Stimulated activated CD8-positive, alpha-beta memory T cell treated with anti-CD3 and anti-CD28 coated beads, Interleukin-15, amount 100 ng/mL, for 24 hours (primary cell): ENCODE measurements at regions not wholly inside any gene's neighbourhood (a gene's known extent, or its start where the extent isn't known, plus 50 kb on each side); places are given as distances from the start of the nearest gene placed in this dataset.
"Not testable (repeated sequence)": the region's sequence is repeated elsewhere in the genome, so short reads cannot be mapped to it uniquely, and the experiment has no call there.

Source experiments
- DNase-seq: peaks from one replicate; pipeline ENCODE4 v3.0.0-alpha.2; 2020; ENCODE audit warnings: low read depth

DNA sequence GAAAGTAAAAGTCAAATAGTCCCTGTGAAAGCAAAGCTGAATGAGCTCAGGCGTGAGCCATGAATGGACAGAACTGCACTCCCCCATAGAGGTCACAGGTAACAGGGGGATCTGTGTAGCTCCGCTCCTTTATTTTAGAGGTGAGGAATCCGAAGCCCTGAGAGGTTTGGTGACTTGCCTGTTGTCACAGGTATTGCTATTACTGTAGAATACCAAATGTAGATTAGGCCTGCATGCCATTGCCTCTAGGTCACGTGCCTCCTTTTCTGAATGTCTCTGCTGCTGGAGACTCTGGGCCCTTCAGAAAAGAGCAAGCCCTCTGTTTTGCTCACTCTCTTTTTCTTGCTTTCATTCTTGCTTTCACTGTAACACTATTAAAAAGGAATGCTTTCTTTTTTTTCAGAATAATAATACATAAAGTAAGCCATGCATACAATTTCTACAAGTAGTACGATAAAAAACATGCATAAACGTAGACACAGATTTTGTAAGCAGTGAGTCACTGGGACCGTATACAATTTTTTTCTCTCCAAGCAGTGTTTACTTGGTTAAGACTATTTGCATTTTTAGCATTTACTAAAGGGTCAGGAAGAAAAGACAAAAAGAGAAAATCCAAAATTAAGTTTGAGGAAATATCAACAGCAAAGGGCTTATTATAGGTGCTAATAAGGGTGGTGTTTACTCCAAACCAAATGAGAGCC lies 568.7 kb upstream of the ADAMTS16 start:
- no peak for DNase-seq

DNA sequence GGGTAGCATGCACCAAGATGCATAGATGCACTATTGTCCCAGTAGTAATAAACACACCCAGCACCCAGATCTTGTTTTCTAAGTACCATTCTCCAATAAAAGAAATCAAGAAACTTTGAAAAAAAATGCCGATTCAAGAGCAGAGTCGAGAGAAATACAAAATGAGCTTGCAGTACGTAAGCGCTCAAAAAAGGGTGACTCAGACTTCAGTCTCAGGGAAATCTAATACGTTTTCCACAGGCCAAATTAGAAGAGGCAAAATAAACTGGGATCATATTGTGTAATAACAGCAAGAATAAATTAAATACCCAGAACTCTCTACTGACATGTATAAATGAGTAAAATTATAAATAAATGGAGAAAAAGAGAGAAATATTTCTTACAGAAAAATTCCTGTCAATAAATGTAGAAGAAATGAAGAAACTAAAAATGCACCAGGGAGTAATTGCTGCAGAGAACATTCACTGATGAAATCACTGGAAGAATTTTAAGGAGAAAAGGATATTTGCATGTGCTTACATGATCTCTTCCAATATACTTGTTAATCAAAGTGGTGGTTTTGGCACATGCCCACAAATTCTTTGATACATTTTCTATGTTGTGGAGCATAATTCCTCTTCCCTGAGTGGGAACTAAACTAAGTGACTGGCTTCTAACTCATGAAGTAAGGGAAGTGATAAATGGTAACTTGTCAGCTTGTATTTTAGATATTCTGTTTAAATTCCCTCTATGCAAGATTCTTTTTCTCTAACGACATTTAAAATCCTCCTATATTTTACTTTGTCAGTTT lies 567.6 kb upstream of the ADAMTS16 start:
- DNase-seq, result no peak

DNA sequence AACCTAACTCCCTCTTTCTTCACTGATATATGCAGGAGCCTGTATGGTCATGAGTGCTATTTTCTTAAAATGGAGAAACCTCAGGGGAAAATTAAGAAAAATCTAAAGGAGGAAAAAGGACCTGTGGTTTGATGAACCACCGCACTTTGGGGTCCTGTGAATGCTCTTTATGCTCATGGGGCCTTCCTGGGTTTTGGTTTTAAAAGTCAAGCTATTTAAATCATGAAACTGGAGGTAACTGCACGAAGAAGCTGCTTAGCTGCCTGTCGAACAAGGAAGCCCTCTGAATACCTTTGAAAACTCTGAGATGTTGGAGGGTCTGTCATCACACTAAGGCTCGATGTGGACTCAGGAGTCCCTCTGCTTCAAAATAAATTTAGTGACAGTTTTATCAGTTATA lies 564.5 kb upstream of the ADAMTS16 start:
- DNase-seq, result no peak

DNA sequence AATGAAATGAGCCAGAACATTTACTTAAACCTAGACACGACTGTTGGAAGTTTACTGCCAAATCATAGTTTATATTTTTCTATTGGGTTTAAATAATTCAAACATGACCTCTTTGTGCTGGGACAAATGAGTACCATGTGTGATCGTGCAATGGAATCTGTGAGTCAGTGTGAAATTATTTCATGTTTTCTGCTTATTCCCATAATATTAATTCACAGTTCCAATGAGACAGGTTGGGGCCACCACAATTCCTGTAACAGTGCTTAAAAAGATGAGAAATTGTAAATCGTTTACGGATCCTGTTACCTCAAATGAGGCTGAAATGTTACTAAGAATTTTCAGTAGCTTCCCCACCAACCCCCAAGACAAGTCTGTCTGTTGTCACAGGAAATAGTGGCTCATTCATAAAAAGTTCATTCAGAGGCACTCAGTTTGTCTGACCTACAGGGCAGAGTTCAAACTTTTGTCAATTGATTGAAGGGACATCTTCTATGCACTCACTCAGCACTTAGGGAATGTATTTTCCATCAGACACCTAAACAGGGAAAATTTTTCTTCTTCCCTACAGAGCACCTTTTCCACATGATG lies 563.9 kb upstream of the ADAMTS16 start:
- DNase-seq, result no peak

DNA sequence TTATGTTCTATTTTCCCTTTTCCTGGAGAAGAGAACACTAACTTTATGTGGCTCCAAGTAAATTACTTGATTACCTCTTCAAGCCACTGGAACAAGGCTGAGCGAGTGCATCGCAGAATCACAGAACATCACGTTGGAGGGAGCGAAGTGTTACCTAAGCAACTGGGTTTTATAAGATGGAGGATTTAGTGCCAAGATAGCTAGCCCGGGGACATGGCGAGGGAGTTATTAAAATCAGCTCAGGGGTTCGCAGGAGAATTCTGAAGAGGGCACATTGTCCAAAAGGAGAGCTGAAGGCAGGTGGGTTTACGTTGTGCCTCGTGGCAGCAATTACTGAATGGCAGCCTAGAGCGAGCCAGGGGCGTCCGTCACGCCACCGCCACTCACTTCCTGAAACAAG lies 563.2 kb upstream of the ADAMTS16 start:
- no peak for DNase-seq

DNA sequence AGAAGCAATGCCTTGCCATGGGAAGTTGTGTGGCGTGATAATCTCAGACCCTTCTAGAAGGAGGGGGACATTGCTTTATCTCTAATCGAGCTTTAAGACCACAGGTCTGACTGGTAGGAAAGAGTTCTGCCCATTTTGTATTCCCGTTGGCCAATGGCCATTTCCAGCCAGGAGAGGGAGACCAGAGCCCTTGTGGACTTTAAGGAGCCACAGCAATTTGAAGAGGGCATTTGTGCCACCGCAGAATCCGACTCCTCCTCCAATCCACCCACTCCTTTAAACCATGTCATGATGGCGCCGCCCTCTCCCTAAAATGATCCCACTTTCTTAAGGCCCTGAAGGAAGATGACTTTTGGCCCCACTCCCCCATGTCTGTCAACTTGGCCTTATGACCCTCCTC lies 560.5 kb upstream of the ADAMTS16 start:
- no peak for DNase-seq

DNA sequence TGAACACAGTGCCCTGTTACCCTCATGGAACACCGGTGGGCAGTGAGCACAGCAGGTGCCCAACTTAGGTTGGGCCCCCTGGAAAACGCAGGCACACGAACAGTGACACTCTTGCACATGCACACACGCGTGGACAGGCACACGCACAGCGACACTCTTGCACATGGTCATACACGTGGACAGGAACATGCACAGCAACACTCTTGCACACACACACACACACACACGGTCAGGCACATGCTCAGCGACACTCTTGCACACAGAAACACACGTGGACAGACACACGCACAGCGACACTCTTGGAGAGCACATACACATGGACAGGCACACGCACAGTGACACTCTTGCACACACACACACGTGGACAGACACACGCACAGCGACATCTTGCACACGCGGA lies 559.4 kb upstream of the ADAMTS16 start:
- no peak for DNase-seq

DNA sequence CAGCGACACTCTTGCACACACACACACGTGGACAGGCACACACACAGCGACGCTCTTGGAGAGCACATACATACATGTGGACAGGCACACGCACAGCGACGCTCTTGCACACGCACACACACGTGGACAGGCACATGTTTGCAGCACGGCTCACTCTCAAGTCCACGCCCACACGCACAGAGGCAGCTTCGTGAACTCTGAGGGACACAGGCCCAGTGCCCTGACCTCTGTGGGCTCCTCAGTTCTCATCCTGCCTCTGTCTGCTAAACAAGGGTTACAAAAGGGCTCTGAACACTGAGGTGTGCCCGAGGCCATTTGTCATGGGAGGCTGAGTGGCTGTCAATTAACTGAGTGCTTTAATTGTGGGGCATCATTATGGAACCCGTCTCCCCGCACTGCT lies 558.8 kb upstream of the ADAMTS16 start:
- DNase-seq, result no peak

DNA sequence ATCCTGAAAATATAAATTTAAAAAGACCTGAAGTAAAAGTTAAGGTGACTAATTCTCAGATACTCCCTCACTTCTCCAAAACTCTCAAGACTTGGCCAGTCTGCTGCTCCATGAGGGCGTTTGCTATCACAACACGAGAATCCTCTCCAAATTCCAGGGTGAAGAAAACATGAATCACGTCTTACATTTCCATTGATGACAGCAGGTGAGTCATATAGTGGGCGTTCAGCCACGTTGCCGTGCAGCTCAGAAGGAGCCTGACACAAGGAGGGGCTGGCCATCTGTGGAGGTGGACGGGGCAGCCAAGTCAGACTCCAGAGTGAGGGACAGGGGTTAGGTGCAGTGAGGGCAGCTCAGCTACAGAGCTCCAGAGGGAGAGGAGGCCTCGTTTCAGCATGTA lies 555.1 kb upstream of the ADAMTS16 start:
- no peak for DNase-seq

DNA sequence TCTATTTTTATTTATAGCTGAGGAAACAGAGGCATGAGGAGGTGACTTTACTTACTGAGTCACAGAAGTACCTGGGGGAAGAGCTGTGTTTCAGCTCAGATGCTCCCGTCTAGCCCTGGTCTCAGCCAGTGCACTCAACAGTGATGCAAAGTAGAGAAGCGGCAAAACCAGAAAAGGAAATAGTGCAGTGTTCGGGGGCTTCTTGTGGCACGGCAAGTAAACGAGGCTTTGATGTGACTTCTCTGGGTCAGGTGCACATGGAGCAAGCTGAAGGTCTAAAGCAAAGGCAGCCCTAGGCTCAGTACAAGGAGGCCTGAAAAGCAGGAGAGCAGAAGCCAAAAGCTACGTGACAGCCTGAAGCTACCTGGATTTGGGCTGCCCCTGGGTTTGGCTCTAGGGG lies 526.7 kb upstream of the ADAMTS16 start:
- no peak for DNase-seq

DNA sequence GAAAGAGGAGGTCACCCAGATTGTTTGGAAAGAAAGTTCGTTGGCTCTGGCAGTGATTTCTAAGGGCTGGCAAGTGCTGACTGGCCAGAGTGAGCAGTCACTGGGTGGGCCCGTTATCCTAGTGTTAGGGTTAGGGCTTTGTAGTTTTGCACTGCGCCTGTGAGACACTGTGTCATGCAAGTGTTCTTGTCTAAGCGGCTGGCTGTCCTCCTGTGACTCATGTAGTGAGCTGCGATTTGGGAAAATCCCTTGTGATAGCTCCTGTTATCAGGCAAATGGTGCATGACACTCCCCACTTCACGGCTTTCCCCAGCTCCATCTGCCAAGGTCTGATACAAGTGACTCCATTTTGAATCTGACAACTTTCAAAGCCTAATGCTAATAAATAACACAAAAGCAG lies 526.0 kb upstream of the ADAMTS16 start:
- no peak for DNase-seq

DNA sequence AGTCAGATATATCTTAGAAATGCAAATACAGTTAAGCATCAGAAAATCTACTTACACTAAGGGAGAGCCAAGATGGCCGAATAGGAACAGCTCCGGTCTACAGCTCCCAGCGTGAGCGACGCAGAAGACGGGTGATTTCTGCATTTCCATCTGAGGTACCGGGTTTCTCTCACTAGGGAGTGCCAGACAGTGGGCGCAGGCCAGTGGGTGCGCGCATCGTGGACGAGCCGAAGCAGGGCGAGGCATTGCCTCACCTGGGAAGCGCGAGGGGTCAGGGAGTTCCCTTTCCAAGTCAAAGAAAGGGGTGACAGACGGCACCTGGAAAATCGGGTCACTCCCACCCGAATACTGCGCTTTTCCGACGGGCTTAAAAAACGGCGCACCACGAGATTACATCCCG lies 524.8 kb upstream of the ADAMTS16 start:
- DNase-seq, result not testable (repeated sequence)

DNA sequence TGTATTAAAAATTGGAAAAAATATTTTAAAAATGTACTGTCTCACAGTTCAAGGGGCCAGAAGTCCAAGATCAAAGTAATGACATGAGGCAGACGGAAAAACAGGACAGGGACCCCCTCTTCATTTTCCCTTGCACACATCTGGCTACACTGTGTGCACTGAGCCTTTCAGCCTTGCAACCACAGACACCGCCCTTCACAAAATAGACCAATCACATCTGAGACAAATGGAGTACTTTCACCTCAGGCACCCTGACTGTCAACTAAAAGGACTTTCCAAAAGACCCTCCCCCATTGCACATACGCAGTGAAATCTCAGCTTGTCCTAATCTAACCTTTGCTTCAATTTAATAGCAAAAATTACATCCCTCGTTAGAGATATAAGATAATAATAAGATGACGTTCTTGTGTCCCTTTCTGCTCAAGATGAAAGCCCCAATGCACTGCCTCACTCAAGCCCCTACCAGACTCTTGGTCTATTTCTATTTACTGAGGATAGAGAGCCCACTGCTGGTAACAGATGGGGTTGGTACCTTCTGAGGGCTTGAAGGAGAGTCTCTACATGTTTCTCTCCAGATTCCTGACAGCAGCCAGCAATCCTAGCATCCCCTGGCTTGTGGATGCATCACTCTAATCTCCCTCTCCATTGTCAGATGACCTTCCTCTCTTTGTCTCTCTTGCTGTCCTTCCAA lies 514.8 kb upstream of the ADAMTS16 start:
- no peak for DNase-seq

DNA sequence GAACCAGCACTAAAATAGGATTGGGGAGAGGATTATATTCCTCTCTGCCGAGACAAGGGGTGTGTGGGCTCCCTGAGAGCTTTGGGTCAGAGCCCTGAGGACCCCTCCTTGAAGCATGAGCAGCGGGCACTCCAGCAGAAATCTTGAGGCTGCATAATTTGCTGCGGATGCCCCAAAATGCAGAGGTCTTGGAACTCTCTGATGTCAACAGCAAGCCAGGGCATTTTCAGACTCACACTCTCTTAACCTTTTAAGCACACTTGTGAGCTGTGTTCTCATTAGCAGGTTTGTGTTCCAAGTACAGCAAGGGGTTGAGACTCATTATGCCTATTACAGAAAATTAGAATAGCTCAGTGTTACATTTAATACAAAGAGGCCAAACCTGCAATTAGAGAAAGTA lies 513.0 kb upstream of the ADAMTS16 start:
- DNase-seq, result no peak

DNA sequence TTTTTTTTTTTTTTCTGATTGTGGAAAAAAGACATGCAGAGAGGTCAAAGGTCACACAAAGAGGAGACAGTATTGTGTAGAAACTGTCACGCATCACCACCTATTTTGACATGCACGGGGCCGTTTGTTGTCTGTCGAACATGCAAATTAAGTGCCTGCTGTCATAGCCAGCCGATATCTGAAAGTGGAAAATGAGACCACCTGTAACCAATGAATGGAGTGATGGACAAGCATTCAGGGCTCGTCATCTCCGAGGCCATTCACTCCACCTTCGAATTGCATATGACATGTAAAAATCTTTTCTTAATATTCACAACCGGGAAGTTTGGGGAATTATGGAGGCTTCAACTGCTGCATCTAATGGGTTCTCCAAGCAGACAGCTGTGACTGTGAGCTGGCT lies 512.2 kb upstream of the ADAMTS16 start:
- no peak for DNase-seq

DNA sequence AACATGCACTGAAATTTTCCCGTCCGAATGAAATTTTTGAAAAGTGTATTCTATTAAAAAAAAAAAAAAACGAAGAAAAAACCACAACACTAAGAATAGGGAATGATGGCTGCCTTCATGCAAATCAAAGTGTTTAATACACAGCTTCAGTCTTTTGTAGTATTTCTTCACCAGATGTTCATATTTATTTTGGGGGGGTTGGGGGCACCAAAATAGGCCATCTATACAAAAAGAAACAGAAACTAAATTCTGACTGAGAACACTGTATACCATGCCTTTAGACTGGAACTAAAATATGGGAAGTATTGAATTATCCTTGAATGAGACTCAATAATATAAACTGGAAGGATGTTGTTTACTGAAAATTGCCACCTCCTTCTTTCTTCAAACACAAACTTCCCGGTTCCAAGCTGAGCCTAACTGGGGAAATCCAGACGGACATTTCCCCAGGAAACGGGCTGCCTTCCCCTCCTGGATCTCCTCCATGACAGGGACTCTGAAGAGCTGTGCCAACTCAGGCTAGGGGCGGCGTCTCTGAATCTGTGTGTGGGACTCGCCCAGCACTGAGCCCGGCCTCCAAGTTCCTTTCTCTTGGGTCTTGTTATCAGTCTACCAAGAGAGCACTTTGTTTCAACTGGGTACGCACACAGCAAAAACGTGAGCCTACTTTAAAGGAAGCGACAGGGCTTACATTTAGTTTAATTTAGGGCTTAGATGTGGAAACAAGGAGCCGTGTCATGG lies 511.3 kb upstream of the ADAMTS16 start:
- DNase-seq, result no peak

DNA sequence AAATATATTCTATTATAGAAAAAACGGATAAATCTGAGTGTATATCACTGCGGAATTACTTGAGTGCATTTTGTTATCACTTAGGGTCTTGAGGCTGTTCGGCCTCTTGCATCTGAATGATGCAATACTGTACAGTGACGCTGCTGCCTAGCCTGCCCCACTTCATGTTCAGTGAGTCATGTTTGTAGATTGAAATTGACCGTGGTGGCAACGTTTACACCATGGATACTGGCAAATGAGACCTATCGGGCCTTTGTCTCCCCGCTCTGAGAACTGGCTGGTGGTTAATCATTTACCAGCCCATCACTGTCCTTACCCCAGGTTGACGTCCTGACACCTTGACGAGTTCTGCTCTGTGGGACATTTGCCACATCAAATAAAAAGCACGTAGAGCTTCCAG lies 510.1 kb upstream of the ADAMTS16 start:
- no peak for DNase-seq

DNA sequence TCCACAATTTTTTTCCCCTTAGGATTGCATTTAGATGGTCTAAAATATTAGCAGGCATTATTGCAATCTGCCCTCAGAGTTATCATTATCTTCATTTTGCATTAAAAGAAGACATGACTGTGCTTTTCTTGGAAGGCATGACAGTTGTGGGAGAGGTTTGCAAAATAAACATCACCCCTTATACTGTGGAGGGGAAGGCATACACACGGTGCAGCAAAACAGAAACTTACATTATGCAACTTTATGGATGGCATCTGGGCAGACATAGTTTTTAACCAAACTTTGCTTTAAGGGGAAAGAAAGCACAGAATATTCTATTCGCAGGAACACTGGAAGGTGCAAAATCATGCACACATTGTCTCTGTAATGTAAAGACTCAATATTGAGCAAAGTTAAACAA lies 505.8 kb upstream of the ADAMTS16 start:
- no peak for DNase-seq

DNA sequence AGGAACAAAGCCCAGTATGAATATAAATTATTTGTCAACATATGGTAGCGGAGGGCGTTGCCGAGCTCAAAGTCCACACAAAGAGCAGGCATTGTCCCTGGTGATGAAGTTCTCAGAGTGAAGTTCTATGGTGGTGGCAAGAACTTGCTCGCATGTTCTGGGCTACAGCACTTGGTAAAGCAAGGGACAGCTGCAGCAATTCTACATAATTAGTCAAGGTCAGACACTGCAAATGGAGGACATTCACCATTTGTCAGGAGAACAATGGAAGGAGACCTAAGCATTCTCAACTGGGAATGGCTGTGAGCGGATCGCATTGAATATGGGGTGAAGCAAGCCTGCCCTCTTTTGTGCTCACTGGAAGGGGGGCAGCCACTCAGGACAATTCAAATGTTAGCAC lies 503.8 kb upstream of the ADAMTS16 start:
- DNase-seq, result no peak

DNA sequence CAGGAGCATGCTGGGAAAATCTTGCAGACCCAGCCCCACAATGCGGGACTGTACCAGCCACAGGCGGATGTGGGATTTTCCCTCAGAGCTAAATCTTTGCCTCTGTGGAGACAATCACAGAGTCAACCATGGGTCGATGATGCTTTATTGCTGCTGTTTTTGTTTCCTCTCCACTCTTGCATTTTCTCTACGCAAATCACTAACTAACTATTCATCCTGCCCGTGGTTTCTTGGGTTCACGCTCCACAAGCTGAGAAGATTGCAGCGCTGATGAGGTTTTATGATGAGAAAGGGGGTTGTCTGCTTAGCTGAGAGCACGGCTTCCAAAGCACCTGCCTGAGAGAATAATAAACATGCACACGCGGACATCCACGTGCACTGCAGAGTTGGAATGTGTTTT lies 500.2 kb upstream of the ADAMTS16 start:
- DNase-seq, result no peak

DNA sequence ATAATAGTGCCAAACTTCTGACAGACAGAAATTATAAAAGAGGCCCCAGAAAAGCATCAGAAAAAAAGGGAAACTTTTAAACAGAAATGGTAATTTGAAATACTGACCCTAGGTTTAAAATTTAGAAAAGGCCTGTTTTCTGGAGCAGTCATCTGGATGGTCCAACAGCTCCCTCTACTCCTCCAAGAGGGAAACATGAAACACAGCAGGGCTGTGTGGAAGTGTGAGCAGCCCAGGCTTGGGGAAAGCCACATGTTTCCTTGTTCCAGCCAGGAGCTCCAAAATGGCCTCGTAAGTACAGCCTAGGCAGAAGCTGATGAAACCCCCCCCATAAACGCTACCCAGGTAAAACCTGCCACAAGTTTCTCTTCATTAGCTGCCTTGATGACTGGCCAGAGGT lies 499.3 kb upstream of the ADAMTS16 start:
- DNase-seq, result no peak

DNA sequence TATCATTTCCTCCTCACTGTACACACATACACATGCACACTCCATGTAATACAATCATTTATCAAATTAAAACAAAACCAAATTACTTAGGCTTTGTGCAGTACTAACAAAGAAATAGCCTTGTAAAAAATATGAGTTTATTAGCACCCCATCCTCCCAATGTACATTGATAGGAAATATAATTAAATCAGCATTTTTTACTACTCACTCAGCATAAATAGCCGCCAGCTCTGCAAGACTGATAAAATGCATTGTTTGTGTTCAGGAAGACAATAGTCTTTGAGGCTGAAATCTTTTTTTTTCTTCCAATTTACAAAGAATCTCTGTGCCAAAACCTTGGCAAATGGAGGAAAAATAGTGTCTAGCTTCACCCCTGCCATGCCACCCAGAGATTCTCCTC lies 497.6 kb upstream of the ADAMTS16 start:
- DNase-seq, result no peak
